ENCODE measurements at regions not wholly inside any gene's neighbourhood (a gene's known extent, or its start where the extent isn't known, plus 50 kb on each side); places are given as distances from the start of the nearest gene placed in this dataset.

DNA sequence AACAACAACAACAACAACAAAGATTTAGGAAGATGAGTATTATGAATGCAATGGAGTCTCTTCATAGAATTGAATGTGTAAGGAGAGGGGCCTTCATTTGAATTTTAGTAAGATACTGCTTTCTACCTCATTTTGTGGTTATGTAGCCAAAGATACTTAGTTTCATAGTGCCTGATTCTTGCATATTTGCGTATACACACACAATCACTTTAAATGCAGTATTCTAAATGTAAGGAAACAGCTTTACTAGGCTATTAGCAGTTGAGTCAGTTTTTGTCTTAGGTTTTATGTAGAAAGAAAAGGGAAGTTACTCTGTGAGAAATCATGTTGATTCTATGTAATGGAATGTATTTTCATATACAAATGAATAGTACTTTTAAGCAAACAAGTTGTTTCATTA, 80.5 kb downstream of the HAUS1 start:
- TF ChIP-seq, protein P1, sequence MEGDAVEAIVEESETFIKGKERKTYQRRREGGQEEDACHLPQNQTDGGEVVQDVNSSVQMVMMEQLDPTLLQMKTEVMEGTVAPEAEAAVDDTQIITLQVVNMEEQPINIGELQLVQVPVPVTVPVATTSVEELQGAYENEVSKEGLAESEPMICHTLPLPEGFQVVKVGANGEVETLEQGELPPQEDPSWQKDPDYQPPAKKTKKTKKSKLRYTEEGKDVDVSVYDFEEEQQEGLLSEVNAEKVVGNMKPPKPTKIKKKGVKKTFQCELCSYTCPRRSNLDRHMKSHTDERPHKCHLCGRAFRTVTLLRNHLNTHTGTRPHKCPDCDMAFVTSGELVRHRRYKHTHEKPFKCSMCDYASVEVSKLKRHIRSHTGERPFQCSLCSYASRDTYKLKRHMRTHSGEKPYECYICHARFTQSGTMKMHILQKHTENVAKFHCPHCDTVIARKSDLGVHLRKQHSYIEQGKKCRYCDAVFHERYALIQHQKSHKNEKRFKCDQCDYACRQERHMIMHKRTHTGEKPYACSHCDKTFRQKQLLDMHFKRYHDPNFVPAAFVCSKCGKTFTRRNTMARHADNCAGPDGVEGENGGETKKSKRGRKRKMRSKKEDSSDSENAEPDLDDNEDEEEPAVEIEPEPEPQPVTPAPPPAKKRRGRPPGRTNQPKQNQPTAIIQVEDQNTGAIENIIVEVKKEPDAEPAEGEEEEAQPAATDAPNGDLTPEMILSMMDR (IDR thresholded peaks at IDR 0.05): no peak
- TF ChIP-seq GABPB1 (CRISPR knock-in tag; IDR thresholded peaks at IDR 0.05) (no peak), SMAD3 (CRISPR knock-in tag; IDR thresholded peaks at IDR 0.05; ENCODE audit: borderline replicate concordance) (no peak), FOXJ3 (CRISPR knock-in tag; IDR thresholded peaks at IDR 0.05; ENCODE audit: borderline replicate concordance) (no peak)
- TF ChIP-seq, protein P2, sequence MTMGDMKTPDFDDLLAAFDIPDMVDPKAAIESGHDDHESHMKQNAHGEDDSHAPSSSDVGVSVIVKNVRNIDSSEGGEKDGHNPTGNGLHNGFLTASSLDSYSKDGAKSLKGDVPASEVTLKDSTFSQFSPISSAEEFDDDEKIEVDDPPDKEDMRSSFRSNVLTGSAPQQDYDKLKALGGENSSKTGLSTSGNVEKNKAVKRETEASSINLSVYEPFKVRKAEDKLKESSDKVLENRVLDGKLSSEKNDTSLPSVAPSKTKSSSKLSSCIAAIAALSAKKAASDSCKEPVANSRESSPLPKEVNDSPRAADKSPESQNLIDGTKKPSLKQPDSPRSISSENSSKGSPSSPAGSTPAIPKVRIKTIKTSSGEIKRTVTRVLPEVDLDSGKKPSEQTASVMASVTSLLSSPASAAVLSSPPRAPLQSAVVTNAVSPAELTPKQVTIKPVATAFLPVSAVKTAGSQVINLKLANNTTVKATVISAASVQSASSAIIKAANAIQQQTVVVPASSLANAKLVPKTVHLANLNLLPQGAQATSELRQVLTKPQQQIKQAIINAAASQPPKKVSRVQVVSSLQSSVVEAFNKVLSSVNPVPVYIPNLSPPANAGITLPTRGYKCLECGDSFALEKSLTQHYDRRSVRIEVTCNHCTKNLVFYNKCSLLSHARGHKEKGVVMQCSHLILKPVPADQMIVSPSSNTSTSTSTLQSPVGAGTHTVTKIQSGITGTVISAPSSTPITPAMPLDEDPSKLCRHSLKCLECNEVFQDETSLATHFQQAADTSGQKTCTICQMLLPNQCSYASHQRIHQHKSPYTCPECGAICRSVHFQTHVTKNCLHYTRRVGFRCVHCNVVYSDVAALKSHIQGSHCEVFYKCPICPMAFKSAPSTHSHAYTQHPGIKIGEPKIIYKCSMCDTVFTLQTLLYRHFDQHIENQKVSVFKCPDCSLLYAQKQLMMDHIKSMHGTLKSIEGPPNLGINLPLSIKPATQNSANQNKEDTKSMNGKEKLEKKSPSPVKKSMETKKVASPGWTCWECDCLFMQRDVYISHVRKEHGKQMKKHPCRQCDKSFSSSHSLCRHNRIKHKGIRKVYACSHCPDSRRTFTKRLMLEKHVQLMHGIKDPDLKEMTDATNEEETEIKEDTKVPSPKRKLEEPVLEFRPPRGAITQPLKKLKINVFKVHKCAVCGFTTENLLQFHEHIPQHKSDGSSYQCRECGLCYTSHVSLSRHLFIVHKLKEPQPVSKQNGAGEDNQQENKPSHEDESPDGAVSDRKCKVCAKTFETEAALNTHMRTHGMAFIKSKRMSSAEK (CRISPR knock-in tag; IDR thresholded peaks at IDR 0.05; ENCODE audit: borderline replicate concordance): no peak
